HG03108 (cell line): ENCODE measurements at regions not wholly inside any gene's neighbourhood (a gene's known extent, or its start where the extent isn't known, plus 50 kb on each side); places are given as distances from the start of the nearest gene placed in this dataset.

Experiments
- ATAC-seq: cut with Tn5 transposase; IDR thresholded peaks from one replicate; pipeline ENCODE4 v1.9.1; 2021; ENCODE audit warnings: moderate library complexity; ENCODE audit not compliant: unreplicated experiment

DNA sequence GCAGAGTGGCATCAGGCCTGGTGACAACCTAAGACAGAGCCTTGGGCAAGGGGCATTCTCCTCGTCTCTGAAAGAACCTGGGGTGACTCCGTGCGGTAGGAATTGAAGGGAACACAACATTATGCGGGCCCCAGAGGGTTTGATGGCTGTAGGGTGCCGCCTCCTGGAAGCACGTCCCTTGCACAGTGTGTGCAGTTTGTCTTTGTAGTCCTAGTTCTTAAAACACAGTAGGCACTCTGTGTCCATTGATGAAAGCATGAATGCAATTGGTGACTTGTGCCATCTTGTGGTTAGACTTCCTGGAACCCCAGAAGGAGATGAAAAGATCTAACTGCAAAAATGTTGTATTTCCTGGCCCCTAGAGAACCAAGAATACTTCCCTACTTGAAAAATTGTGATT lies 279.8 kb downstream of the UTP18 start:
- no peak for ATAC-seq

DNA sequence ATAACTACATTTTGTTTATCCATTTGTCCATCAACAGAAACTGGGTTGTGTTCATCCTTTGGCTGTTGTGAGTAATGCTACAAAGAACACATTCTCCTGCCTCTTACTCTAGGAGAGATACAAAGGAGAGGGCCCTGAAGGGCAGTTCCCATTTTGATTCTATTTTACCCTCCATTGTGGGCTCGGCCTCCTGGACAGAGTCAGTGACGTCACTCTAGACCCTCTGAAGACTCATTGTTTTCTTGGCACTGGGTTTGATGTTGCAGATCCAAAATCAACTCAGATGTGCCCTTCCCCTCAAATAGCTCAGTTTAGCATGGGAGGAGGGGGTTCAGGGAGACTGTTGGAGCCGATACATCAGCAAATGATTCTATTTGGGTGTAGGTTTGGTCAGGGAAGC lies 280.9 kb downstream of the UTP18 start:
- ATAC-seq: no peak

DNA sequence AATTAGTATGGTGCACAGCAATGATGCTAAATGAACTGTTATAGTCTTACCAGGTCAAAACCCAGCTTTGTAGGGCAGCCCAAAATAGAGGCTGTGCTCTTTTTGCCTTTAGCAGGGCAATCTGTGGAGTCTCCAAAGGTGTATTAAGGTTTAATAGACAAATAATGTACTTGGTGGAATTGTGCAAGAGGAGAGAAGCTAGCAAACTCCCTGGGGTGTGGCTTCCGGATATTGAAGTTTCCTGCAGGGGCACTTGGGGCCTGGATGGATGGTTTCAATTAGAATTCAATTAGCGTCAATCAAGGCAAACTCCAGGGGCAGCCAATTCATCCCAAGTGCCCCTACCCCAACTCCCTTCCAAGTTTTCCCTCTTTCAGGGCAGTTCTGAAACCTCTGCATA lies 285.8 kb downstream of the UTP18 start:
- ATAC-seq: no peak

DNA sequence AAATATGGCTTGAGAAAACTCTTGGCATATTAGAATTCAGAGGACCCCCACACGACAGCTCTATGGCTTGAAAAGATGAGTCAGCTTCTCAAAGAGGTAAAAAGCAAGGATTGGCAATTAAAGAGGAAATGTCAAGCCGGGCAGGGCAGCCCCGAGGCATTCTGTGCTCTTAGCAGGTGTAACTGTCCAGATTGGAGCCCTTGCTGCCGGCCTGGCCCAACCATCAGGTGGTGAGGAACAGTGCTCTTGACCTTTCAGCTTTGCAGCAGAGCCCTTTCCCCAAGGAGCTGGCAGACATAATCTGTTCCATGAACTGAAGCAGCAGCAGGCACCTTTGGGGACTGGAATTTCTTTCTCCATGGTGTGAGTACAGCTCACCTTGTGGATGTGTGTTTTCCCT lies 287.8 kb downstream of the UTP18 start:
- no peak for ATAC-seq

DNA sequence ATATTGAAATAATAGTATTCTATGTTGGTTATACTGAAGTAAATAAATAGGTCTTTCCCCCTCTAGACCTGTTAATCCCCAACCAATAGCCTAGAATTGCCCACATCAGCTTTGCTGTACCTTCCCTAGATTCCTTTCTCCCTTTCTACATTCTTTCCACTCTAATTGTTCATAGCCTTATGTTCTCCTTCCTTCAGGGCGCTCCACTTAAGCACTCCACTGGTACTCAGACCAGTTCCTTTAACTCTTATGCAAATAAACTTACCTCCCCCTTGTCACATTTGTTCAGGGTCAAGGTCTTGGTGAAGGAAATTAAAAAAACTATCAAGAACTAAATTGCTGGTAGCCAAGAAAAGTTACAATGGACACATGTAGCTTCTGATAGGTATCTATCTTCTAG lies 294.8 kb downstream of the UTP18 start:
- no peak for ATAC-seq

DNA sequence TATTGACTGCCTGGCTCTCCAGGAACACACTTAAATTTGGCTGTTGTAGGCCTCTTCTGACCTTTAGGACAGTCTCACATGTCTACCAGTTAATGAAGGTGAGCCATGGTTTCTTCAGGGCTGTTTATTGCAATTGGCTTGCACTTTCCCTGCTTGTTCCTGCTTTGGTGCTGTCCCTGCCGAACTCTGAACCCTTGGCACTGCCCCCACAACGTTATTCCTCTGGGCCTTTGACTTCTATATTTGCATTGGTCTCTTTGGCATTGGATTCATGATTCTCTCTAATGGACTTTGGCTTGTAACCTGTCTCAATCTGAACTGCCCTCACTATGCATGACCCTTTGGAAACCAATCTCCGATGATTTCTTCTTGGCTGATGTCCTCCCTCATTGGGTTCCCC lies 299.4 kb downstream of the UTP18 start:
- ATAC-seq: no peak

DNA sequence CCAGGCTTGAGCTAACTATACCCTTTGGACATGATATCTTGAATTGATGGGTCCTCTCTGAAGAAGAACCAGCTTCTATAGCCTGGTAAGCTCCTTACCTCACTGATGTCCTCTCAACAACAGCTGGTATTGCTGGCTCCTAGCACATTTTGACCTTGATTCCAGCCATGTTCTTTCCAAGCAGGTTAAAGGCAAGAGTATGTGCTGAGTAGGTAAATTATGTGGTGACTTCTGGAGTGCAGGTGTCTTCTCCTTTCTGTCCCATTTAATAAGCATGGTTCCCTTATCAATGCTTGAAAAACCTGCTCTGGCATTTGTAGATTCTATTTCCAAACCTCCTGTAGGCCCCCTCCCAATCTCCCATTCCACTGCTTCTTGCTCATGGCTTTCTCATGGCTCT lies 300.1 kb downstream of the UTP18 start:
- no peak for ATAC-seq

DNA sequence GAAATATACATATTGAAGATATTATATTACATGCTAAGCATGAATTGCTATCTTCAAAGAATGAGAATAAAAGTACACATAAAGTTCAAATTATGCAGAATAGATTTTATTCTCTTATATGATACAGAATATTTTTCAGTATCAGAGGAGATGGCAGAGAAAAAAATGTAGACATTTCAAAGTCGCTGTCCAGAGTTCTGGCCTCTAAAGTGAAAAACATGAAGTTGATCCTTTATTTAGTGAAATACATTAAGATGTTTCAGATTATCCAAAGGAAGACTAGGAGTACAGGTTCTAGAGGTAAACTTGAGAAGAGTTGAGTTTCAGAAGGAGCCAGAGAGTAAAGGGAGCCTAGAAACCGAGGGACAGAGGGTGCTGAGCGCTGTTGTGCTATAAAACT lies 303.6 kb downstream of the UTP18 start:
- ATAC-seq: no peak

DNA sequence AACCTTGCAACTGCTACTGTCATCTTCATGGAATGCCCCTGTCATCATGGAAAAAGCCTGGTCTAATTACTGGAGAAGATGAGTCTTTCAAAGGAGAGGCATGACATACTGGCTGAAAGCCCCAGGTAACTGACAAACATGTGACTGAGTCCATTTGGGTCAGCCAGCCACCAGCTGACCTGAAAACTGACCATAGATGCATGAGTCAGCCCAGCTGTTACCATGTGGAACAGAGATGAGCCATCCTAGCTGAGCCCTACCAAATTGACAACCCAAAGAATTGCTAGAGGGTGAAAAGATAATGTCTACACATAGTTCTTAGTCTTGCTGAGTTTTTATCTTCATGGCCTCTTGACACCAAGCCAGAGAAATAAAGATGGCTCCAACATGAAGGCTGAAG lies 311.8 kb downstream of the UTP18 start:
- no peak for ATAC-seq
